ENCODE measurements at regions not wholly inside any gene's neighbourhood (a gene's known extent, or its start where the extent isn't known, plus 50 kb on each side); places are given as distances from the start of the nearest gene placed in this dataset.

DNA sequence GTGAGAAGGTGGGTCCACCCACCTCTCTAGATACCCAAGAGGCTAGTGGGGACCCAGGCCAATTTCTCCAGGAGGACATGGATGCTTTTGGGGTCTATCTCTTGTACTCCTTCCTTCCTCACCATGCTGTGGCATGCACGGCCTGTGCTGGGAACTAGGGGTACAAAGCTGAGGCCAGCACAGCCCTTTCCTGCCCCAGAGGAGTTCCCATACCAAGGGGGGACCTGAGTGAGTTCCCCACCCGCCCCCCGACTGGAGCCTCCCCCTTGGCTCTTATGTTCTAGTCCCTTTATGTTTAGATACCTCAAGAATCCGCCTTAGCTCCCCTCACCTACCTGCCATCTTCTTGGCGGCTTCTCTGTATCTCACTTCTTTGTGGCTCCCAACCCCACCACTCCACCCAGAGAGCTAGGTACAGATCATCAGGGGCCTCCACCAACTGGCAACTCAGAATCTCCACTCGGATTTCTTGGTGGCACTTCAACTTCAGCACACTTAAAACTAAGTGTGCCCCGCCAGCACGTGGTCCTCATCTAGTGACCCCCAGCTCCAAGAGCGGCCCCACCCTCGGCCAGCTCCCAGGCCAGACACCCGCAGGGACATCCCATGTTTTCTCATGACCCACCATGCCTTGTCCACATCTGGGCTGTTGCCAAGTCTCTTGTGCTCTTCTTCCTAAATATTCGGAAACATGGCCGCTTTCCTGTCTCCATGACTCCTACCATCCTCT lies 115.2 kb upstream of the RTL1 start:
- TF ChIP-seq FOXM1 (IDR thresholded peaks at IDR 0.05; ENCODE audit: low read depth): no peak
- TF ChIP-seq, protein P1, sequence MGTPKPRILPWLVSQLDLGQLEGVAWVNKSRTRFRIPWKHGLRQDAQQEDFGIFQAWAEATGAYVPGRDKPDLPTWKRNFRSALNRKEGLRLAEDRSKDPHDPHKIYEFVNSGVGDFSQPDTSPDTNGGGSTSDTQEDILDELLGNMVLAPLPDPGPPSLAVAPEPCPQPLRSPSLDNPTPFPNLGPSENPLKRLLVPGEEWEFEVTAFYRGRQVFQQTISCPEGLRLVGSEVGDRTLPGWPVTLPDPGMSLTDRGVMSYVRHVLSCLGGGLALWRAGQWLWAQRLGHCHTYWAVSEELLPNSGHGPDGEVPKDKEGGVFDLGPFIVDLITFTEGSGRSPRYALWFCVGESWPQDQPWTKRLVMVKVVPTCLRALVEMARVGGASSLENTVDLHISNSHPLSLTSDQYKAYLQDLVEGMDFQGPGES (IDR thresholded peaks at IDR 0.05; ENCODE audit: low read depth, low read length): no peak

Measured in SK-N-SH (cell line).